NB4 (cell line): ENCODE measurements at regions not wholly inside any gene's neighbourhood (a gene's known extent, or its start where the extent isn't known, plus 50 kb on each side); places are given as distances from the start of the nearest gene placed in this dataset.

Source experiments
- POLR2A ChIP-seq: IDR thresholded peaks from 2 replicates; pipeline ENCODE4 v1.6.1; 2011; ENCODE audit warnings: mild to moderate bottlenecking; ENCODE audit not compliant: insufficient read length; ENCODE audit errors: extremely low read depth
- TF ChIP-seq, protein P1 (sequence below): IDR thresholded peaks from one replicate; pipeline ENCODE4 v1.5.1; 2012; ENCODE audit warnings: low read depth, low read length

- TF ChIP-seq, protein P1, sequence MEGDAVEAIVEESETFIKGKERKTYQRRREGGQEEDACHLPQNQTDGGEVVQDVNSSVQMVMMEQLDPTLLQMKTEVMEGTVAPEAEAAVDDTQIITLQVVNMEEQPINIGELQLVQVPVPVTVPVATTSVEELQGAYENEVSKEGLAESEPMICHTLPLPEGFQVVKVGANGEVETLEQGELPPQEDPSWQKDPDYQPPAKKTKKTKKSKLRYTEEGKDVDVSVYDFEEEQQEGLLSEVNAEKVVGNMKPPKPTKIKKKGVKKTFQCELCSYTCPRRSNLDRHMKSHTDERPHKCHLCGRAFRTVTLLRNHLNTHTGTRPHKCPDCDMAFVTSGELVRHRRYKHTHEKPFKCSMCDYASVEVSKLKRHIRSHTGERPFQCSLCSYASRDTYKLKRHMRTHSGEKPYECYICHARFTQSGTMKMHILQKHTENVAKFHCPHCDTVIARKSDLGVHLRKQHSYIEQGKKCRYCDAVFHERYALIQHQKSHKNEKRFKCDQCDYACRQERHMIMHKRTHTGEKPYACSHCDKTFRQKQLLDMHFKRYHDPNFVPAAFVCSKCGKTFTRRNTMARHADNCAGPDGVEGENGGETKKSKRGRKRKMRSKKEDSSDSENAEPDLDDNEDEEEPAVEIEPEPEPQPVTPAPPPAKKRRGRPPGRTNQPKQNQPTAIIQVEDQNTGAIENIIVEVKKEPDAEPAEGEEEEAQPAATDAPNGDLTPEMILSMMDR = no peak
- TF ChIP-seq POLR2A = no peak
Observed at GRCh38 chr4:57631147-57631546, 521.0 kb upstream of the IGFBP7 start.
